Ecto neural progenitor cell (in vitro differentiated cells): ENCODE measurements at regions not wholly inside any gene's neighbourhood (a gene's known extent, or its start where the extent isn't known, plus 50 kb on each side); places are given as distances from the start of the nearest gene placed in this dataset.
"Not testable (repeated sequence)": the region's sequence is repeated elsewhere in the genome, so short reads cannot be mapped to it uniquely, and the experiment has no call there.

Experiments used
- DNase-seq: peaks from one replicate; pipeline ENCODE4 v3.0.0-alpha.2; 2018; ENCODE audit warnings: low spot score

DNA sequence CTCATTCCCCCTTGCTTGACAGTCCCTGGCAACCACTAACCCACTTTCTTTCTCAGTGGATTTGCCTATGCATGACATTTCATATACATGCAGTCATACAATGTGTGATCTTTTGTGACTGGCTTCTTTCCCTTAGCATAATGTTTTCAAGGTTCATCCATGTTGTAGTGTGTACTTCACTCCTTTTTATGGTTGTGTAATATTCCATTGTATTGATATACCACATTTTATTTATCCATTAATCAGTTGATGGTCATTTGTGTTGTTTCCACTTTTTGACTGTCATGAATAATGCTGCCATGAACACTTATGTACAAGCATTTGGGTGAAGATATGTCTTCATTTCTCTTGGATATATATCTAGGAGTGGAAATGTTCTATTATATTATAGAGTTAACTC is 127.7 kb upstream of the GRIK3 start:
- DNase-seq = no peak

DNA sequence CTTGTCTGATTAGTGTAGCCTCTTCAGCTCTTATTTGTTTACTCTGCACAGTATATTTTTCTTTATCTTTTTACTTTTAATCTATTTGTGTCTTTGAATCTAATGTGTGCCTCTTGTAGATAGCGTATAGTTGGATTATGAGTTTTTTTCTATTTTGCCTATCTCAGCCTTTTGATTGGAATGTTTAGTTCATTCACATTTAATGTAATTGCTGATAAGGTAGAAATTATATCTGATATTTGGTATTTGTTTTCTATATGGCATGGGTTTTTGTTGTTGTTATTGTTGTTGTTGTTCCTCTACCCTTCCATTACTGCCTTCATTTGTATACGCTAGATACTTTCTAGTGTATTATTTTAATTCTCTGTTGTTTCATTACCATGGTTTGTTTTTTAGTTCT is 131.7 kb upstream of the GRIK3 start:
- DNase-seq = no peak

GRCh38 chr1:37167479-37167878 is 133.2 kb upstream of the GRIK3 start:
- DNase-seq = no peak

DNA sequence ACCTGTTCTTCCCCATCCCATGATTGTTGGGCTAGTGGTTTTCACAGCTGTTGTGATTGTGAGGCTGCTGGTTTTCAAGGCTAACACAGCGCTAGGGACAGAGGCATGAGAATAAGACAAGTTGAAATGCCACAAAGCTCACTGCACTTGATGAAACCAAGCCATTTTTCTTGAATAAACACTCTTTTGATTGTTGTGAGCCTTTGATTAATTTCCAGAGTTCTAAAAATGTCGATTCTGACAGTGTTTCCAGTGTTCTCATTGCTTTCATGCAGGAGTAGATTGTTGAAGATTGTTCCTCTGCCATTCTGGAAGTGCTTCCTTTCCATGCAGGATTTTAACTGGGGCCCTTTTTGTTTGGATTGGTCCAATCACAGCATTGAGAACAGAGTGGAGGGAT is 134.9 kb upstream of the GRIK3 start:
- no peak for DNase-seq

DNA sequence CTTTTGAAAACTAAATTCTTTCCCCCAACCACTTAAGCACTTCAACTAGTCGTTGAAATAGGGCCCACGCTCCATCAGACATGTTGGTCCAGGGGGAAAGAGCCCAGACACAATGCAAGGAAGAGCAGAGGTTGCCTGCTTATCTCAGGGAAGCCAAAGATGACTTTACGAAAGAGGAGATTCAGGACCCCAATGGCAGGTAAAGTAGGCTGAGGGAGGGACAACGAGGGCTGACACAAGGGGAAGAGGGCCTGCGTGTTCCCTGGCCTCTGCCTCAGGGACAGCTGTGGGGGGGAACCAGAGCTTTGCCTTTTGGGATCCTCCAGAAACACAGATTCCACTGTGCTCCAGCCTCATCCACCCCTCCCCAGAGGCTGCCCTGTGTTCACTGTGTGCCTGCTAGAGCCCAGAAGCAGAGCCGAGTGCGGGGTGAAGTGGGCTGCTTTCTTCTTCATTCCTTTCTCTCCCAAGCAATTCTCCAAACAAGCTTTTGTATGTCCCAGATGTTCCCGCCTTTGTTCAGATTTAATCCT is 135.5 kb upstream of the GRIK3 start:
- peak; percentile 36 for DNase-seq

- DNase-seq = peak; percentile 39
Measured at GRCh38 chr1:37171691-37172090, 137.4 kb upstream of the GRIK3 start.

GRCh38 chr1:37174341-37174740 is 140.0 kb upstream of the GRIK3 start:
- no peak for DNase-seq

DNA sequence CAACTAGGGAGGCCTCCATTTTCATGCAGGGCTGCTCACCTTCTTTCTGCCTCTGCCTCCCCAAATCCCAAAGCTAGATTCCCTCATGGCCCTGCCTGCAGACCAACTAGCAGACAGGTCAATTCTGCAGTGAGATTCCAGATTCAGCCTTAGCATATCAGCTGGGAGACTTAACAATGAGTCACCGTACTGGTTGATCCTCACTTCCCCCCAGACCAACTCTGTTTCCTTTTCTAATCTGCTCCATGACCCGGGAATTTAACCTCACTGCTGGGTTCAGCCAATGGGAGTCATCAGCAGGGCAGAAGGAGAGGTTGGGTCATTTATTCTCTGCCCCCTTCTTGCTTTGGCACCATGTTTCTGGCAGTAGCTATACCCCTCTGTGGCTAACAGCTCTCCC is 140.6 kb upstream of the GRIK3 start:
- DNase-seq = no peak

DNA sequence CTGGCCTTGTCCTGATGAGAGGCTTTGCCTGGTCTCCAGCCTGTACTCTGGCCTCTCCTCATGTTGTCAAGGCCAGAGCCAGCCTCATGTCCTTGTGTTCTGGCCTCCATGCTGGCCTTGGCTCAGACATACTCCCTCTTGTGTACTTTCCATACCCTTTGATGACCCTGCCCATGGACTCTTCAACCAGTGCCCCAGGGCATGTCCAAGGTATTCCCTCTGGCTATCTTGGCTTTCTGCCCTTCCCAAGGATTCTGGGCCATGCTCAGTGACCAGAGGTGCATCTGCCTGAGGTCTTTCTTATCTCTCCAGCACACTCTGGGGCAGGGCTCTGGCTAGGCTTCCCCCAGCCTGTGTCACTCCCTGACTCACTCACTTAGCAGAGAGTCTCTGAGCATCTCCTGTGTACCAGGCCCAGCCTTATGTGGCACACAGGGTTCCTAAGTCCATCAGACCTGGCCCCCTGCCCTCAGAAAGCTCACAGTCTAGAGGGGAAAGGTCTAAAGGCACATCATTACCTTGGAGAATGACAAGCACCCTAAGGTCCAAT is 141.4 kb upstream of the GRIK3 start:
- no peak for DNase-seq

GRCh38 chr1:37176269-37176668 is 142.0 kb upstream of the GRIK3 start:
- no peak for DNase-seq

DNA sequence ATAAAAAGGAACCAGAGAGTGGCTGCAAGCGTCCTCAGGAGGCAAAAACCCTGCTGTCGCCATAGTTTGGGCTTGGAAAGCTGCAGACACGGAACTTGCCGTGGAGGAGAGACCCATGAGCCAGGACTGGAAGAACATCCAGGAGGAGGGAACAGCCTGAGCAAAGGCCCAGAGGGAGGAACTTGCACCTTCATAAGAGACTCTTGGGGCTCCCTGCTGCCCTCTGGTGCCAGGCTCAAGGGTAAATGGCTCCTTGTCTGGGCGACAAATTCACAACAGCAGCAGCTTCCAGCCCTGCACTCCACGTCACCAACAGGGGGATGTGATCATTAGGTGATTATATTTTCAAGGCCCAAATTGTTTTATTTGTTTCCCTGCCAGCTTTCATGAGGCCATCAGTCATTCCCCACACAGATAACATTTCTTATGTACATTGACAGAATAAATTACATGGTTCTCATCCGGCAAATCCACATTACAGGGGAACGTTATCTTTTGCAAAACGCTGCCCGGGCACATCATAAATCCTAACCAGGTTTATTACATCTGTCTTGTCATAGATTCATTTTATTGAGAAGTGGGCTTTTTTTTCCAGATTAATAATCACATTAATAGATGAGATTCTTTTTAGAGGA is 143.0 kb upstream of the GRIK3 start:
- no peak for DNase-seq

GRCh38 chr1:37181425-37181824 is 147.1 kb upstream of the GRIK3 start:
- DNase-seq = no peak

- DNase-seq = no peak
Measured at GRCh38 chr1:37184789-37185188, 150.5 kb upstream of the GRIK3 start.

DNA sequence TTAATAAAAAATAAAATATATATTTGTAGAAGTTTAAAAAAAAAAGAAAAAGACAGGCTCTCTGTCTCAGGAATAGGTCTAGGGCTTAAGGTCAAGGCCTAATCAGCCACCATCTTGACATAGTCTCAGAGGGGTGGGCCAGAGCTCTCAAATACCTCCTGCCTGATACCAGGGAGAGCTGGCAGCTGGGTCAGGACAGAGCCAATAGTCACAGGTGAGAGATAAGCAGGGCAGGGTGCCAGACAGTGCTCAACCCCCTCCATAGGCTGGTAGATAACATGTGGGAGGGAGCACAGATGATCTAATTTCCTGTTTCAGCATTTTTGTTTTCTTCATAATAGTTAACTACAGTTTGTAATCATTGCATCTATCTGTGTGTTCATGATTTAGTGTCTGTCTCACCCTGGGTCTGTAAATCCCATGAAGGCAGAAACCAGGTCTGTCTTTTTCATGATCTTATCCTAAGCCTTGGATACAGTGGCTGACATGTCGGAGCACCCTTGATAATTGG is 152.0 kb upstream of the GRIK3 start:
- DNase-seq = no peak

DNA sequence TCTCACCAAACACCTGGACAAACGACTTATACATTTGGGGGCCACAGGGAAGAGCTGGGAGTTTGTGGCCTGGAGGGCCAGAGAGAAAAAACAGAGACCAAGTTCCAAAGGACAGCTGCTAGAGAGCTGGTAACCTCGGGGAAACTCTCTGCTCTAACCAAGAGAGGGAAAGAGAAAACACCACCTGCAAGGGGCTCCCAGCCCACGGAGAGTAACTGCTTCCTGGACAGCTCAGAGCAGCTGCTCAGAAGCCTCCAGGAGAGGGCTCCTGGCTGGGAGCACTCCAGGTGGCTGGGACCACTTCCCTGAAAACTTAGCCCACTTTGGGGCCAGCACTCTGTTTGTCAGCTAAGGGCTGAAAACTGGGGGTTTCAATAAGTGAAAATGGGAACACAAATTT is 154.8 kb upstream of the GRIK3 start:
- no peak for DNase-seq

DNA sequence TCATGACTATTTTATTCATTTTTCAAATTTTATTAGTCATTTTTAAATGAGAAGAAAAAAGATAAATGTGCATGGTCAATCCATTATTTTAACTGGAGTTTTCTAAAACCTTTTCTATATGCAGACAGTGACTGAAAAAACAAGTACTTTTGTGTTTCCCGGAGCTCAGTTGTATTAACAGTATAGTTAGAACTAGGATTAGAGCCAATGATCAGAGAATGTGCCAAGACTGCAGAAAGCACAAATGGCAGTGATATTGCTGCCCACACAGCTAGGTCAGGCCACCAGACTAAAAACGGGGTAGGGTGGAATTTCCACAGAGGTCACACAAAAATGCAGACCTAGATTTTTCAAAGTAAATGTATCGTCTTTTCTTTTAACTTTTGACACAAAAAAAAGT is 163.1 kb upstream of the GRIK3 start:
- no peak for DNase-seq

DNA sequence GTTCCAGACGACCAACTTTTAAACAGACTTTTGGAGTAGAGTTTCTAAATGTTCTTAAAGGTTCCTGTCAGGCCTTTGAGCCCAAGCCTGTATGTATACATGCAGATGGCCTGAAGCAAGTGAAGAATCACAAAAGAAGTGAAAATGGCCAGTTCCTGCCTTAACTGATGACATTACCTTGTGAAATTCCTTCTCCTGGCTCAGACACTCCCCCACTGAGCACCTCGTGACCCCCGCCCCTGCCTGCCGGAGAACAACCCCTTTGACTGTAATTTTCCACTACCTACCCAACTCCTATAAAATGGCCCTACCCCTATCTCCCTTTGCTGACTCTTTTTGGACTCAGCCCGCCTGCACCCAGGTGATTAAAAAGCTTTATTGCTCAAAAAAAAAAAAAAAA is 180.0 kb upstream of the GRIK3 start:
- DNase-seq = not testable (repeated sequence)

GRCh38 chr1:37233606-37234005 is 199.3 kb upstream of the GRIK3 start:
- DNase-seq = no peak

GRCh38 chr1:37234941-37235418 is 200.7 kb upstream of the GRIK3 start:
- peak; percentile 82 for DNase-seq

DNA sequence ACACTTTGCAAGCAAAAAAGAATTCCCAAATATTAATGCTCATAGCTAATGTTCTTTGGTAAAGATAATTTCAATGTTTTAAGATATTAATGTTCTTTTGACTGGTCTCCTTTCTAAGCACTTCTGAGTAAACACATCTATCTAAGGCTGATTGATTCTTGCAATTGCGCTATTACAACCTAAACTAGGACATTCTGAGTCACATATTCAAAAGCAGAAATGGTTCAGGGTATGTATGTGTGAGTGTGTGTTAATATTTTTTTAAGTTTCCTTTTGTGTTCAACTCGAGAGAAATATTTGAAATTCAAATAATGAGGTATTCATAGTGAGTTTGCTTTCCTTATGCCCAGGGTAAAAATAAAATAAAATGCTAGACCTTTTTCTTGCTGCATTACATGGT is 203.6 kb upstream of the GRIK3 start:
- no peak for DNase-seq

DNA sequence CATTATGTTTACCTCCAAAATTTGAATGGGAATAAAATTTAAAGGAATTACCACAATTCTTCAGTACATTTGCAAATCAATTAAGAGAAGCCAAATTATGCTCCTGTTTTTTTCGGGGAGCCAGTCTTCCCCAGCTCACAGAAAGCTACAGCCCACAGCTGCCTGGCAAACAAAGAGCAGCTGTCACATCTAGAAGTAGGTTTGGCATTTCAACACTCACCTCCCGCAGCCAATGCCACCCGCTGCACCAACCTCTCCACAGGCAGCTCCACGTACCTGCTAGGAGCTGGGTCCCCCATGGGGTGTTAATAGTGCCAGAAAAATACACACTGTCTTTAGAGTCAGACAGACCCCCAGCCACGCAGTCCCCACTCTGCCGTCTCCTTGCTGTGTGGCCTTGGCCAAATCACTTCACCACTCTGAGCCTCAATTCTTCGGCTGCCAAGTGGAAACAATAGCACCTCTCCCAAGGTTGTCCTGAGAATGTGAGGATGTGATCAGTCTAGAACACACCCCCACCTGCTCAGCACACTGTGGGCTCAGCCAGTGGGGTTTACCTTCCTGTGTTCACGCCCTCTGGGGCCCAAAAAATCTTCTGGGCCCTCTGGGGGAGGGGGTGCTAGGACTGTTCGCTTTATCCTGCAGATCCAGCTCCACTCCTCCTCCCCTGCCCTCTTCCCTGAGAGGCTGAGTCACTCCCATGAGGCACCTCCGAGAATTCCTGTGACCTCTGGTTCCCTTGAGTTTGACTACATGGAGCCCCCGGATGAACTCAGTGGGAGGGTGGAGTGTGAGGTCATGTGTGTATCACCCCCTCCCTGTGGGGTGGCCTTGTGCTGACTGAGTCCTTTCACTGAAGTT is 204.3 kb upstream of the GRIK3 start:
- no peak for DNase-seq

GRCh38 chr1:37239225-37239740 is 205.0 kb upstream of the GRIK3 start:
- no peak for DNase-seq

DNA sequence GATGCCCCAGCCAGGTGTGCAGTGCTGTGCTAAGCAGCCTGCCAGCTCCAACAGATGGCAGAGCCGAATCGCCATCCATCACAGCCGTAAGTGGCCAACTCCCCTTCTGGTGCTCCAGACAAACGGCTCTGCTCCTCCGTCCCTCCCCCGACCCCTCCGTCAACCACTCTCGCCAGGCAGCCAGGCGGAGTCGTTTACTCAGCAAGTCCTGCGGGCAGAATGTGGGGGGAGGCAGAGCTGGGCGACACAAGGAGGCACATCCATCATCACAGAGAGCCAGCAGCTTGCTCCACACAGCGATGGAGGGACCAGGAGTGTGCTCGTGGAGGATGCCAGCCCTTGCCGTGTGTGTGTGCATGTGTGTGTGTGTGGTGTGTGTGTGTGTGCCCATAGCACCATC is 206.6 kb upstream of the GRIK3 start:
- no peak for DNase-seq
